ENCODE measurements at regions not wholly inside any gene's neighbourhood (a gene's known extent, or its start where the extent isn't known, plus 50 kb on each side); places are given as distances from the start of the nearest gene placed in this dataset.

DNA sequence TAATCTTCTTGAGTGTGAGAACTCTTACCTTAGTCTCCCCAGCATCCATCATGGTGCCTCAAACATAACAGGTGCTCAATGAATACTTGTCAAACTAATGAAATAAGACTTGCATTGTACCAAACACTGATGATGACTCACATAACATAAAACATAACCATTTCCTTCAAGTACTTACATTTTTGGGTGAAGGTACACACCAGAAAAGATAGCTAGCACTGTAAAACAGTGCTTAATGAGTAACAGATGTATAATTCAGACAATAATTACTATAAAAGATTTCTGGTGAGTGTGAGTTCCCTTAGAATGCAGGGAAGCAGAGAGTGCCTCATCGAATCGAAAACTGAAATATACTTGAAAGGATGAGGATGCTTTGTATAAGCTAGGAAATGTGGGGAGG lies 70.1 kb upstream of the HCCS start:
- no peak for TF ChIP-seq CTCF (IDR thresholded peaks at IDR 0.05; ENCODE audit: extremely low read depth, insufficient read depth, missing control alignments)
- in situ Hi-C loops (cut with MboI; ENCODE audit: low pct_unique_long_range_greater_than_20kb, low sequenced_read_pairs, unreplicated experiment): no loop called here
- DNase-seq (ENCODE audit: low spot score): no peak

DNA sequence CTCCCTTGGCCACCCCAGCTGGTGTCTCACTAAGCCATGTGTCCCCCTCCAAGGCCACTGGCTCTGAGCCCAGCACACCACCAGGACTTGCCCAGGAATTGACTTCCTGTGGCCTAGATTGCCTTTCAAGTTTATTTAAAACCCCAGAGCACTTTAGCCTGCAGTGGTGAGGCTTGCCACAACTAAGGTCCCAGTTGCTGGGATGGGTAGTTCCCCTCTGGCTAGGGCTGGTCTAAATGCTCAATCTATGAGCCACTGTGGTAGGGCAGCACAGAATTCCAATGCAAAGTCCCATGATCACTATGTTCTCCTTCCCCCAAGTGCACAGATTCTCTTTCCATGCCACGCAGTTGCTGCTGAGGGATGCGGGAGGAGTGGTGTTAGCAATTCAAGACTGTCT lies 61.1 kb upstream of the HCCS start:
- in situ Hi-C loops (cut with MboI; ENCODE audit: low pct_unique_long_range_greater_than_20kb, low sequenced_read_pairs, unreplicated experiment): no loop called here
- no peak for TF ChIP-seq CTCF (IDR thresholded peaks at IDR 0.05; ENCODE audit: extremely low read depth, insufficient read depth, missing control alignments)
- DNase-seq (ENCODE audit: low spot score): no peak

DNA sequence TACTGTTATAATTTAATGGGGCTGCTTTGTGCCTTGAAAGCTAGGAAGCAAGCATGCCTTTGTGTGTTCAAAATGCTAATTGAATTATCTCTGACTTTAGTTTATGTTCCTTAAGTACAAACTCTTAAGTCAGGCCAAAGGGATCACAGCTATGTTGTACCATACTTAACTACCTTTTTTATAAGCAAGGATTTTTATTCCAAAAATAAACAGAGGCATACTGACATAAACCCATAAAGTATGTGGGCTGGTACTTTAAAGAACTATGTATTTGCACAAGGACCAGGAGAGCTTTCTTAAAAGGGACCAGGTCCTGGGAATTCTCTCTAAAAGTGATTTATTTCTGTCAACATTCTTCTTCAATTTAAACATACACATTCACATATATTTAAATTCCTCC lies 57.8 kb upstream of the HCCS start:
- no peak for DNase-seq (ENCODE audit: low spot score)
- in situ Hi-C loops (cut with MboI; ENCODE audit: low pct_unique_long_range_greater_than_20kb, low sequenced_read_pairs, unreplicated experiment): no loop called here
- no peak for TF ChIP-seq CTCF (IDR thresholded peaks at IDR 0.05; ENCODE audit: extremely low read depth, insufficient read depth, missing control alignments)

DNA sequence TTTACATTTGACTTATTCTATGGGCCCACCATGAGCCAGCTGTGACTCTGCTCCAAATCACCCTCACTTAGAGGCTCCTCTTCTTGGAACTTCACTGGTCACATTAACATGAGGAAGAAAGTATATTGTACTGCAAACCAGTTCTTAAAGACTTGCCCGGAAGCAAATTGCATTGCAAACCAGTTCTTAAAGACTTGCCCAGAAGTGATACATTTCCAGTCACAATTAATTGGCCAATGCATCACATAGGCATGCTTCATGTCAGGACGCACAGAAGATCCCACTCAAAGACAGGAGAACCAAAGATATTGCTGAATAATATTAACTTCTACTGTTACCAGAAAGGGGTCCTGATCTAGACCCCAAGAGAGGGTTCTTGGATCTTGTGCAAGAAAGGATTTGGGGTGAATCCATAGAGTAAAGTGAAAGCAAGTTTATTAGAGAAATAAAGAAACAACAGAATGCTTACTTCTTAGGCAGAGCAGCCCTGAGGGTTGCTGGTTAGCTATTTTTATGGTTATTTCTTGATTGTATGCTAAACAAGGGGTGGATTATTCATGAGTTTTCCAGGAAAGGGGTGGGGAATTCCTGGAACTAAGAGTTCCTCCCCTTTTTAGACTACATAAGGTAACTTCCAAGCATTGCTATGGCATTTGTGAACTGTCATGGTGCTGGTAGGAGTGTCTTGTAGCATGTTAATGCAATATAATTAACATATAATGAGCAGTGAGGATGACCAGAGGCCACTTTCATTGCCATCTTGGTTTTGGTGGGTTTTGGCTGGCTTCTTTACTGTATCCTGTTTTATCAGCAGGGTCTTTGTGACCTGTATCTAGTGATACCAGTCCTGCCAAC lies 54.6 kb upstream of the HCCS start:
- no peak for DNase-seq (ENCODE audit: low spot score)
- in situ Hi-C loops (cut with MboI; ENCODE audit: low pct_unique_long_range_greater_than_20kb, low sequenced_read_pairs, unreplicated experiment): no loop called here
- no peak for TF ChIP-seq CTCF (IDR thresholded peaks at IDR 0.05; ENCODE audit: extremely low read depth, insufficient read depth, missing control alignments)

DNA sequence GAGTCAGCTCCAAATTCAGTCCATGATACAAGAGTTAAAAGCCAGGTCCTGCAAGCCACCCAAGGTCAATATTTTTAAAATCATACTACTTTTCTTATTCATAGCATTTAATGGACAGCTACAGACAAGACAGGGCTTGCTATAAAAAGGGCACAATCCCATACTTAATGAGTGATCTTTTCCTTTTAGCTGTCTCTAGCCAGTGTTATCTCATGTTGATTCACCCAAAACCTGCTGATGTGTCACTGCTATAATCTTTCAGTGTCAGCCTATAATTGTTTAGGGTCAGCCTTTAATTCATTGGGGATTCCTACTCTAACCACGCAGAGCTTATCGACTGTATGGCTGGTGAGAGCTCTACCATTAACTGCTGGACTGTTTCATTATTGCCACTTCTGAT lies 51.2 kb upstream of the HCCS start:
- no peak for DNase-seq (ENCODE audit: low spot score)
- TF ChIP-seq CTCF (IDR thresholded peaks at IDR 0.05; ENCODE audit: extremely low read depth, insufficient read depth, missing control alignments): no peak
- in situ Hi-C loops (cut with MboI; ENCODE audit: low pct_unique_long_range_greater_than_20kb, low sequenced_read_pairs, unreplicated experiment): no loop called here

Measured in GM13977 (cell line).